HG02852 (cell line): ENCODE measurements at regions not wholly inside any gene's neighbourhood (a gene's known extent, or its start where the extent isn't known, plus 50 kb on each side); places are given as distances from the start of the nearest gene placed in this dataset.
A peak's percentile ranks its signal among the peaks of the same experiment; 100 is the strongest.

ENCODE experiments used
- ATAC-seq: cut with Tn5 transposase; IDR thresholded peaks from one replicate; pipeline ENCODE4 v1.9.1; 2021; ENCODE audit warnings: mild to moderate bottlenecking, moderate library complexity; ENCODE audit not compliant: unreplicated experiment

- no peak for ATAC-seq
Observed at GRCh38 chr1:95369985-95370690, 136.1 kb downstream of the RWDD3 start.

DNA sequence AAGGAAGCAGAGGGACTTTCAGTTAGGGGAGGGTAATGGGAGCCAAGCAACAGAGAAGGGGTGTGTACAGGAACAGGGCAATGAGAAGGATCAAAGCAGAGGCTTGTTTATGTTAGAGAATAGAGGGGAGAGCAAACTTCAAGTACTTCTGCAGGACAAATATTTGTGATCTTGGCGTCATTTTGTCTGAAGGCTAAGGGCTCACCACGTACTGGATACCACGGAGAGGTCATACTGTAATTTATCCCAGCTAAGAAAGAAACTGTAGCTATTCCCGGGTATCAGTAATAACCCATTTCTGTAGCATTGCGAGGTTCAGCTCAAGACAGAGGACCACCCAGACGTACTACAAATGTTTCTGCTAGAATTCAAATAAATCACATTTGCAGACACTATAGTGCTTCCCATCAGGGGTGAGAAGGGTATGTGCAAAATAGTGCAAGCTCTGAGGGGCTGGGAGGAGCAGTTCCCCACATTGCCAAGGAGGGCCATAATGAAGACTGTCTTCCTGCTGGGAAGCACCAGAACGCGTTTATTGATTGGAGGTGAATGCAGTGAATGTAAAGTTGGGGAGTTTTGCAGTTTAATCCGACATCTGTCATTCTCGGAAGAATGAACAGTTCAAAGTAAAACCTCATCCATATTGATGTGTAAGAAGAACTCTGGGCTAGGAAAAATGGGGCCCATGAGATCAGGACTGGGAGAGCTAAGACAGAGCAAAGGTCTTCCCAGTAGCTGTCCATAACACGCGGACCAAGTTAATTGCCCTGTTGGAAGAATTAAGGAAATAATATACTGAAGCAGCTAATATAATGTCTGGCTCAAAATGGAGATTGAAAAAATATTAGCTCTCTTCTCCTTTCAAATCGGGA lies 136.9 kb downstream of the RWDD3 start:
- no peak for ATAC-seq

- no peak for ATAC-seq
Observed at GRCh38 chr1:95371666-95372282, 137.8 kb downstream of the RWDD3 start.

DNA sequence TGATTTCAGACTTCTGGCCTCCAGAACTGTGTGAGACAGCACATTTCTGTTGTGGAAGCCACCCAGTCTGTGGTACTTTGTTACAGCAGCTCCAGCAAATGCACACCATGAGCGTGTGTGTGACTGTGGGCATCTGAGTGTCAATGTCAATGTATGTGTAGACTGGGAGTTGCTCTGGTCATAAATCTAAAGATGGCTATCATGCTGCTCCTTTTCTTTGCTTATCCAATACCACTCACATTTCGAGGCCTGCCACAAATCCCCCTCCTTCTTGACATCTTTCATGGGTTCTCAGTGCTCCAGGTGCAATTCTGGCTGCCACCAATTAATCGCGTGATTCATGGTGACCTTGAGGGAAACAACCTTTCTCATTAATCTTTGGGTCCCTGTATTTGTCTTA lies 141.2 kb downstream of the RWDD3 start:
- ATAC-seq = no peak

DNA sequence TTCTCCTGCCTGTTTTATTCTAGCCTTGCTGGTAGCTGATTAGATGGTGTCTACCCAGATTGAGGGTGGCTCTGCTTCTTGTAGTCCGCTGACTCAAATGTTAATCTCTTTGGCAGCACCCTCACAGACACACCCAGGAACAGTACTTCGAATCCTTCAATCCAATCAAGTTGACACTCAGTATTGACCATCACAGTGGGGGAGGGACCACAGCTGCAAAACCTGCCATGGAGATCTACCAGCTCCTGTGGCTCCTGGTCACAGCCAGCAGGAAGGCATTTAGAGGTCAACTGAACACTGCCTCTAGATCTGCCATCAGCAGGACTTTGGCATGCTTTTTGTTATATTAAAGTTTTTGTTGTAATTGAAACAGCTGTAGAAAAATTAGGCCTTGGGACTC lies 146.9 kb downstream of the RWDD3 start:
- no peak for ATAC-seq

DNA sequence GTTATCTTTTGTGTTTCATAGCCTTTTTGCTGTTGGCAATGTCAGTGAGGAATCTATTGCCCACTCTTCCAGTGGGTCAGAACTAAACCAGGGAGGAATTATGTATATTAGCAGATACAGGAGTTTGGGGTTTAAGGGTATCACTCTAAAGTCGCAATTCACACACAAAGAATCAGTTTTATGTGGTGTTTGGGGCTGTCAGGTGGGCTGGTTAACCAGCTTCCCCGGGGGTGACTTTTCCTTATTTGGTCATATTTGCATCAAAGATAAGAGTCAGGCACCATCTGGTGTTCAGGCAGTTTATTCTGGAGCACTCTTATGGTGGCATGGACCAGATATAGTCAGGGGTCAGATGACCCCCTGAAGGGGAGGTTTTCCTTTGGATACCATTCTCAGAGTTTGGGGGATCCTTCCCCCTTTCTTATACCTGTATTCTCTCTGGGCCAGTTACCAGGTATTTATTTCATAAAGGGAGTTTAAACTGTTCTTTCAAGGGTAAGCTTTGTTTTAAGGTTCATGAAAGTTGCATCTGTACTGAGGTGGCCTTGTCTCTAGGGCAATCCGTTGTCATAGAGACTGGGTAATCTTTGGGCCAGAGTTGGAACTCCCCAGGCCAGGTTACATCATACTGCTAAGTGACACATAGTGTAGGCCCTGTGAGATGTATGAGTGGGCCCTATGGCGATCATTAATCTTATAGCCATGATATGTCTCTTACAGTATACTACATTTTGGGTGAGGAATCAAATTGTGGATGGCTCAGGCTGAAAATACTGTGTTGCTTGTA lies 148.2 kb downstream of the RWDD3 start:
- peak; percentile 57 for ATAC-seq

GRCh38 chr1:95383111-95383510 lies 149.1 kb downstream of the RWDD3 start:
- no peak for ATAC-seq

- ATAC-seq = peak; percentile 64
Observed at GRCh38 chr1:95384567-95384966, 150.6 kb downstream of the RWDD3 start.

DNA sequence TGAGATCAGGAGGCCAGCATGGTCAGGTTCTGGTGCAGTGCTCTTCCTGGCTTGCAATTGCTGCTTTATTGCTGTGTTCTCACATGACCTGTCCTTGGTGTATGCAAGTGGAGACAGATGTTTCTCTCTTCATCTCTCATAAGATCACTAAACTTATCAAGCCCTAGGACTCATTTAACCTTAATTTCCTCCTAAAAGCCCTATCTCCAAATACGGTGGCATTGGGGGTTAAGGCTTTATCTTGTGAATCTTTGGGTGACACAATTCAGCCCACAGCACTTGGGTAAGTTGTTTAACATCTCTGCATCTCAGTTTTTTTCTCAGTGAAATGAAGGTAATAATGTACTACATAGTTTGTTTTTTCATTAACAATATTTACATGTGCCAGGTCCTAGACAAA lies 152.4 kb downstream of the RWDD3 start:
- ATAC-seq = no peak

DNA sequence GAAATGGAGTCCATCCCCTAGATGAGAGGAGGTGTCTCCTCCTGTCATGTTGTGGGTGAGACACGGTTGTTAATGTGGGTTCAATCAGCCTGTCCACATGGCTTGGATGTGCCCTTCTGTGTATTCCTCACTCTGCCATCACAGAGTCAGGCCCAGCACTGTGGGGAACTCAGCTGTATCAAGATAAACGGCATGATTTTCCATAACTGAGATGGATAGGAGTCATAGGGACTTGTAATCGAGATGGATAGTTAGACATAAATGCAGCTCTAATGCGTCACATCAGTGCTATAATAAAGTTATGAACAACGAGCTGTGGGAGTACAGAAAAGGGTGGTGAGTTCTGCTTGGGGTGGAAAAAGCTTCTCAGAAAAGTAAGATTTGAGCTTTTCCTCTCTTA lies 152.9 kb downstream of the RWDD3 start:
- ATAC-seq = no peak

DNA sequence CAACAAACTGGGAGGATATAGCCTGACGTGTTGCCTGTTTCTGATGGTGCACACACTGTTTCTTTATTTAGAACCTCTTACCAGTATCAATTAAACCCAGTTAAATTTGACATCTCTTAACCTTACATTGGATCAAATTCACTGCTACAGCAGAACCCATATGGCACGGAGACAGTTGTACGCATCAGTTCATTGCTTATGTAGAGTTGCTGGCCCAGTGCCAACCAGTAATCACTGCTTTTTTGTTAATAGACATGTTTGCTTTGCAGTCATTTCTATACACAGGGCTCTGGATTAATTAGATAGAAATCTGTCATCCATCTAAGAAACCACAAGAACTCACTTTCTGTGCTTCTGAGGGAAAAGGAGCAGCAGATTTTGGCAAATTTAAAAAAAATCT lies 154.0 kb downstream of the RWDD3 start:
- ATAC-seq = no peak

- no peak for ATAC-seq
Observed at GRCh38 chr1:95393434-95393833, 159.4 kb downstream of the RWDD3 start.

- no peak for ATAC-seq
Observed at GRCh38 chr1:95396557-95396956, 162.5 kb downstream of the RWDD3 start.

- ATAC-seq = no peak
Observed at GRCh38 chr1:95402780-95403179, 168.8 kb downstream of the RWDD3 start.

DNA sequence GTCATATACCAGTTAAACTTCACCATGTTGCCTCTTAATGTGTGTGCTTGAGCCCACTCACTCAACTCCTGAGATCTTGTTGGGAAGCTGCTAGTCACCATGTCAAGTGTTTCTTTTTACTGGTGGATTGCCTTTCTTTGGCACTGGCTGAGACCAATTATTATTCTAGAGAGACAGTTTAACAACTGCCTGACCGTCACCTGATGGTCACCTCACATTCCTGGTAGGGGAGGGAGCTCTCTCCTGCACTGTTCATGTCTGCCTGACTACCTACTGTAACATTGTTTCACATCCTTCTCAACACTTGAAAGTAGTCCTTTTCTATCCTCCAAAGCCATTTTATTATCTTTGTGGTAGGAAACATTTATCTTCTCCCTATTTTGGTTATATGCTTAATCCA lies 172.3 kb downstream of the RWDD3 start:
- no peak for ATAC-seq

GRCh38 chr1:95407131-95407885 lies 173.3 kb downstream of the RWDD3 start:
- ATAC-seq = no peak

DNA sequence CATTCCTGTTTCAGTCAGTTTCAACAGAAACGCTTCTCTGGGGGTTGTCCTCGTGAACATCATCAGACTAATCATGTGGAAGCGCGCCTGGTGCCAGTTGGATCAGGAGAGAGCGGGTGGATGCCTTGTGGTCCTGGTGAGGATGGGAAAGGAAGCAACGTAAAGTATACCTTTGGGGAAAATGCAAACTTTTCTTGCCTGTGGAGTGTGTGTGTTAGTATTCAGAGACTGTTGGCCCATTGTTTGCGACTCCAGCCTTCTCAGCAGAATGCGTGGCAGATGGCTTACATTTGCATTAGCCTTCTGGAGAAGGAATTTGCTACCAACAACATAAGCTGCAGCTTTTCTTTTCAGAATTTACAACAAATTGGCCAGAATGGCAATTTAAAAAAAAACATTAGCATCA lies 173.9 kb downstream of the RWDD3 start:
- no peak for ATAC-seq

- ATAC-seq = no peak
Observed at GRCh38 chr1:95408507-95409136, 174.6 kb downstream of the RWDD3 start.

DNA sequence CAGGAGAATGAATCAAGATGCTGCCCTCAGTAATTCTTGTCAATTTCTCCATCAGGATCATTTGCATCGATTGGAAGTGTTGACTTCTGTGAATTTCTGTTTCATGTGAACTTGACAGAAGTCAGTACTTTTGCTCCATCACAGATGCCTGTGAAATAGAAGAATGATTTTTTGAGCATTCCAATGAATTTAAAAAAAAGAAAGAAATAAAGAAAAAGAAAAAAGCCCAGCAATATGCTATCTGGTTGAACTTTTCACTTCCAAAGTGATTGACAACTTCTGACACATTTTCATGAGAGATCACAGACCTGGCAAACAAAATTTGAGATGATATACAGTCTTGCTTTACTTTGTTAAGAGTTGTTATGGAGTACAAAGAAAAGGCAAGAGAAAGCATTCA lies 175.3 kb downstream of the RWDD3 start:
- no peak for ATAC-seq

DNA sequence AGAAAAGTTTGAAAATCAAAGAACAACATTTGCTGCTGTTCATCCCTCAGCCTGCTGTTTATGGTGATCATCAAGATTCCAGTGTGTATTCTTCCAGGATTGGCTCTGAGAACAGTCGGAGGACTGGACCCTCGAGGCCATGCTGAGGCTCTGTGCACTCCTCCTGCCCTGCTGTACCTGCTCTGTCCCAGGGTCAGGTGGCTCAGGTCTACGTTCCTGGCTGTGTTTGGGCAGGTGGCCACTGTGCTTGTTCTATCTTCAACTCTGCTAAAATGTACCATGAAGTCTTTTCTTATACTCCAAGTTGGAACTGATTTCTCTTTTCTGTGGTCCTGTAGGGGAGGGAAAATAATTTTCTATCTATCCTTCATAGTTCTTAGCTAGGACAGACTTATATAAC lies 175.9 kb downstream of the RWDD3 start:
- no peak for ATAC-seq
